ENCODE measurements at regions not wholly inside any gene's neighbourhood (a gene's known extent, or its start where the extent isn't known, plus 50 kb on each side); places are given as distances from the start of the nearest gene placed in this dataset.

DNA sequence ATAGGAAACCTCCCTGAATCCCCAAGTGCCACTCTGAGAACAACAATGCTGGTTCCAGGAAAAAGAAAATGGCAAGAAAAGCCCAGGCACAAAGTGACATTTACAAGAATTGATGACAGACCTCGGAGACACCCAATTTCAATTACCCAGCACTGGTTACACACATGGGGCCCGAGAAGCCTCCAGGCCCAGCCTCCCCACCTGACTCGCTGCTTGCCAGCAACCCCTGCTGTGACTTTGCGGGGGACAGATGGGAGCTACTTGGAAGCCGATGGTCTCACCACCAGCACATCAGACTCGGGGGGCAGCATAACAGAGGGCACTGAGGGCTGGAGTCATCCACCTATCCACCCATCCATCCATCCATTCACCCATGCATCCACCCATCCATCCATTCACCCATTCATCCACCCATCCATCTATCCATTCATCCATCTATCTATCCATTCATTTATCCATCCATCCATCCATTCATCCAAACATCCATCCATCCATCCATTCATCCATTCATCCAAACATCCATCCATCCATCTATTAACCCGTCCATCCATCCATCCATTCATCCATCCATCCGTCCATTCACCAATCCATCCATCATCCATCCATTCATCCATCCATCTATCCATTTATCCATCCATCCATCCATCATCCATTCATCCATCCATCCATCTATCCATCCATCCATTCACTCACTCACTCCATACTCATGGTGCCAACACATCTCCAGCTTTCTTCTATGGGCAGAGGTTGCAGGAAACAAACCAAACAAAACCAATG is 567.6 kb downstream of the BRD1 start:
- TF ChIP-seq MBD4 (IDR thresholded peaks at IDR 0.05; ENCODE audit: borderline replicate concordance, low read length) (no peak), CBX1 (IDR thresholded peaks at IDR 0.05; ENCODE audit: low read depth) (no peak), NR2C2 (CRISPR knock-in tag; IDR thresholded peaks at IDR 0.05; ENCODE audit: borderline replicate concordance) (no peak)
- TF ChIP-seq, protein P1, sequence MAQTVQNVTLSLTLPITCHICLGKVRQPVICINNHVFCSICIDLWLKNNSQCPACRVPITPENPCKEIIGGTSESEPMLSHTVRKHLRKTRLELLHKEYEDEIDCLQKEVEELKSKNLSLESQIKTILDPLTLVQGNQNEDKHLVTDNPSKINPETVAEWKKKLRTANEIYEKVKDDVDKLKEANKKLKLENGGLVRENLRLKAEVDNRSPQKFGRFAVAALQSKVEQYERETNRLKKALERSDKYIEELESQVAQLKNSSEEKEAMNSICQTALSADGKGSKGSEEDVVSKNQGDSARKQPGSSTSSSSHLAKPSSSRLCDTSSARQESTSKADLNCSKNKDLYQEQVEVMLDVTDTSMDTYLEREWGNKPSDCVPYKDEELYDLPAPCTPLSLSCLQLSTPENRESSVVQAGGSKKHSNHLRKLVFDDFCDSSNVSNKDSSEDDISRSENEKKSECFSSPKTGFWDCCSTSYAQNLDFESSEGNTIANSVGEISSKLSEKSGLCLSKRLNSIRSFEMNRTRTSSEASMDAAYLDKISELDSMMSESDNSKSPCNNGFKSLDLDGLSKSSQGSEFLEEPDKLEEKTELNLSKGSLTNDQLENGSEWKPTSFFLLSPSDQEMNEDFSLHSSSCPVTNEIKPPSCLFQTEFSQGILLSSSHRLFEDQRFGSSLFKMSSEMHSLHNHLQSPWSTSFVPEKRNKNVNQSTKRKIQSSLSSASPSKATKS (CRISPR knock-in tag; IDR thresholded peaks at IDR 0.05), result no peak
- TF ChIP-seq, protein P2, sequence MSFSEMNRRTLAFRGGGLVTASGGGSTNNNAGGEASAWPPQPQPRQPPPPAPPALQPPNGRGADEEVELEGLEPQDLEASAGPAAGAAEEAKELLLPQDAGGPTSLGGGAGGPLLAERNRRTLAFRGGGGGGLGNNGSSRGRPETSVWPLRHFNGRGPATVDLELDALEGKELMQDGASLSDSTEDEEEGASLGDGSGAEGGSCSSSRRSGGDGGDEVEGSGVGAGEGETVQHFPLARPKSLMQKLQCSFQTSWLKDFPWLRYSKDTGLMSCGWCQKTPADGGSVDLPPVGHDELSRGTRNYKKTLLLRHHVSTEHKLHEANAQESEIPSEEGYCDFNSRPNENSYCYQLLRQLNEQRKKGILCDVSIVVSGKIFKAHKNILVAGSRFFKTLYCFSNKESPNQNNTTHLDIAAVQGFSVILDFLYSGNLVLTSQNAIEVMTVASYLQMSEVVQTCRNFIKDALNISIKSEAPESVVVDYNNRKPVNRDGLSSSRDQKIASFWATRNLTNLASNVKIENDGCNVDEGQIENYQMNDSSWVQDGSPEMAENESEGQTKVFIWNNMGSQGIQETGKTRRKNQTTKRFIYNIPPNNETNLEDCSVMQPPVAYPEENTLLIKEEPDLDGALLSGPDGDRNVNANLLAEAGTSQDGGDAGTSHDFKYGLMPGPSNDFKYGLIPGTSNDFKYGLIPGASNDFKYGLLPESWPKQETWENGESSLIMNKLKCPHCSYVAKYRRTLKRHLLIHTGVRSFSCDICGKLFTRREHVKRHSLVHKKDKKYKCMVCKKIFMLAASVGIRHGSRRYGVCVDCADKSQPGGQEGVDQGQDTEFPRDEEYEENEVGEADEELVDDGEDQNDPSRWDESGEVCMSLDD (CRISPR knock-in tag; IDR thresholded peaks at IDR 0.05; ENCODE audit: borderline replicate concordance), result no peak
- TF ChIP-seq, protein P3, sequence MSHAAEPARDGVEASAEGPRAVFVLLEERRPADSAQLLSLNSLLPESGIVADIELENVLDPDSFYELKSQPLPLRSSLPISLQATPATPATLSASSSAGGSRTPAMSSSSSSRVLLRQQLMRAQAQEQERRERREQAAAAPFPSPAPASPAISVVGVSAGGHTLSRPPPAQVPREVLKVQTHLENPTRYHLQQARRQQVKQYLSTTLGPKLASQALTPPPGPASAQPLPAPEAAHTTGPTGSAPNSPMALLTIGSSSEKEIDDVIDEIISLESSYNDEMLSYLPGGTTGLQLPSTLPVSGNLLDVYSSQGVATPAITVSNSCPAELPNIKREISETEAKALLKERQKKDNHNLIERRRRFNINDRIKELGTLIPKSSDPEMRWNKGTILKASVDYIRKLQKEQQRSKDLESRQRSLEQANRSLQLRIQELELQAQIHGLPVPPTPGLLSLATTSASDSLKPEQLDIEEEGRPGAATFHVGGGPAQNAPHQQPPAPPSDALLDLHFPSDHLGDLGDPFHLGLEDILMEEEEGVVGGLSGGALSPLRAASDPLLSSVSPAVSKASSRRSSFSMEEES (CRISPR knock-in tag; IDR thresholded peaks at IDR 0.05), result no peak
- TF ChIP-seq, protein P4, sequence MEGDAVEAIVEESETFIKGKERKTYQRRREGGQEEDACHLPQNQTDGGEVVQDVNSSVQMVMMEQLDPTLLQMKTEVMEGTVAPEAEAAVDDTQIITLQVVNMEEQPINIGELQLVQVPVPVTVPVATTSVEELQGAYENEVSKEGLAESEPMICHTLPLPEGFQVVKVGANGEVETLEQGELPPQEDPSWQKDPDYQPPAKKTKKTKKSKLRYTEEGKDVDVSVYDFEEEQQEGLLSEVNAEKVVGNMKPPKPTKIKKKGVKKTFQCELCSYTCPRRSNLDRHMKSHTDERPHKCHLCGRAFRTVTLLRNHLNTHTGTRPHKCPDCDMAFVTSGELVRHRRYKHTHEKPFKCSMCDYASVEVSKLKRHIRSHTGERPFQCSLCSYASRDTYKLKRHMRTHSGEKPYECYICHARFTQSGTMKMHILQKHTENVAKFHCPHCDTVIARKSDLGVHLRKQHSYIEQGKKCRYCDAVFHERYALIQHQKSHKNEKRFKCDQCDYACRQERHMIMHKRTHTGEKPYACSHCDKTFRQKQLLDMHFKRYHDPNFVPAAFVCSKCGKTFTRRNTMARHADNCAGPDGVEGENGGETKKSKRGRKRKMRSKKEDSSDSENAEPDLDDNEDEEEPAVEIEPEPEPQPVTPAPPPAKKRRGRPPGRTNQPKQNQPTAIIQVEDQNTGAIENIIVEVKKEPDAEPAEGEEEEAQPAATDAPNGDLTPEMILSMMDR (CRISPR knock-in tag; IDR thresholded peaks at IDR 0.05), result no peak

Data from HepG2 (cell line).